GM12878 (cell line): ENCODE measurements at regions not wholly inside any gene's neighbourhood (a gene's known extent, or its start where the extent isn't known, plus 50 kb on each side); places are given as distances from the start of the nearest gene placed in this dataset.

Experiments used
- ATAC-seq: fragments of 200-7000 bp; cut with Tn5 transposase; 3 replicates; pipeline ENCODE4 v1.9.1; 2020; ENCODE audit warnings: mild to moderate bottlenecking, moderate library complexity
- BruUV-seq: library from RNA; stranded (reverse); fragments of 400-500 nt; replicated peaks from 2 replicates; lab custom pipeline; 2021; lab: Mats Ljungman, UMichigan
- CTCF ChIA-PET: fragments of 300-600 bp; sonication (Branson Sonifier 250); formaldehyde crosslinking; extraction: SDS; loops from one replicate; lab custom pipeline; 2021; ENCODE audit warnings: inconsistent platforms; lab: Yijun Ruan, JAX
- POLR2A ChIA-PET: fragments of 350-600 bp; formaldehyde crosslinking; extraction: SDS; loops from one replicate; lab custom pipeline; 2021; ENCODE audit warnings: inconsistent platforms; lab: Charles Lee
- RAD21 ChIA-PET: fragments of 300-600 bp; sonication (Branson Sonifier 250); formaldehyde crosslinking; loops from one replicate; lab custom pipeline; 2023; ENCODE audit warnings: antibody characterized with exemption; ENCODE audit not compliant: unreplicated experiment; lab: Charles Lee
- SMC1A ChIA-PET: fragments of 300-600 bp; sonication (Branson Sonifier 250); formaldehyde crosslinking; loops from one replicate; lab custom pipeline; 2023; ENCODE audit not compliant: unreplicated experiment, uncharacterized antibody; lab: Charles Lee
- DNase-seq: peaks from one replicate; pipeline ENCODE4 v3.0.0-alpha.2; 2011; ENCODE audit warnings: low read depth, low spot score
- FAIRE-seq: peaks from 3 replicates; lab custom pipeline; 2011; peaks lifted over from hg19 to GRCh38; lab: Jason Lieb, UNC
- H2AFZ ChIP-seq: 2 replicates; pipeline ENCODE4 v1.6.0; 2011; ENCODE audit warnings: low read depth, low read length, control low read depth; ENCODE audit not compliant: control insufficient read depth
- H3K27ac ChIP-seq: 2 replicates; pipeline ENCODE4 v1.5.1; 2011; ENCODE audit warnings: control low read depth; ENCODE audit not compliant: control insufficient read depth, insufficient read depth
- H3K27me3 ChIP-seq, 2 experiments: replicated peaks in 1 of 2; 2 replicates each; pipeline versions ENCODE4 v1.6.0 to v1.6.1; 2011; ENCODE audit warnings: low read length in 1 of 2; ENCODE audit not compliant: control insufficient read depth in 2 of 2, insufficient read depth in 2 of 2
- H3K36me3 ChIP-seq, 2 experiments: 2 replicates each; pipeline ENCODE4 v1.5.1; 2011; ENCODE audit warnings: low read length in 1 of 2; ENCODE audit not compliant: control insufficient read depth in 2 of 2, insufficient read depth in 2 of 2
- H3K4me1 ChIP-seq: 2 replicates; pipeline ENCODE4 v1.6.1; 2011; ENCODE audit warnings: mild to moderate bottlenecking, low read length, moderate library complexity, mixed read lengths; ENCODE audit not compliant: control insufficient read depth, insufficient read depth
- H3K4me2 ChIP-seq: 2 replicates; pipeline ENCODE4 v1.6.0; 2011; ENCODE audit warnings: control low read depth; ENCODE audit not compliant: control insufficient read depth, insufficient read depth
- H3K4me3 ChIP-seq: fragments of 200-600 bp; sonication (generic); 2 replicates; pipeline ENCODE4 v1.5.1; 2016
- H3K79me2 ChIP-seq: 2 replicates; pipeline ENCODE4 v1.6.0; 2011; ENCODE audit warnings: low read length; ENCODE audit not compliant: control insufficient read depth, insufficient read depth
- H3K9ac ChIP-seq: 2 replicates; pipeline ENCODE4 v1.8.0; 2011; ENCODE audit warnings: low read length, control low read depth, mixed read lengths; ENCODE audit not compliant: control insufficient read depth, insufficient read depth
- H3K9me3 ChIP-seq: replicated peaks from 3 replicates; pipeline ENCODE4 v1.5.1; 2011; ENCODE audit warnings: mild to moderate bottlenecking, low read length; ENCODE audit not compliant: control insufficient read depth, insufficient read depth
- H4K20me1 ChIP-seq: 2 replicates; pipeline ENCODE4 v1.6.0; 2011; ENCODE audit not compliant: control insufficient read depth, insufficient read depth
- ATF3 ChIP-seq: IDR thresholded peaks from 2 replicates; pipeline ENCODE4 v1.6.1; 2011; ENCODE audit warnings: low read depth, mild to moderate bottlenecking, low read length, moderate library complexity, borderline replicate concordance; ENCODE audit errors: extremely low read depth
- ATF7 ChIP-seq: fragments of 450-650 bp; IDR thresholded peaks from 2 replicates; pipeline ENCODE4 v1.6.1; 2016; ENCODE audit warnings: low read depth, mild to moderate bottlenecking
- CBFB ChIP-seq: IDR thresholded peaks from 2 replicates; pipeline ENCODE4 v1.6.1; 2016; ENCODE audit warnings: antibody characterized with exemption, low read depth
- CEBPB ChIP-seq, 2 experiments: fragments of 150-350 bp in 1 of 2; IDR thresholded peaks; 2 replicates each; pipeline ENCODE4 v1.6.1; 2012 to 2014; ENCODE audit warnings: low read depth in 2 of 2, low read length in 2 of 2, borderline replicate concordance in 1 of 2, inconsistent platforms in 1 of 2
- IKZF2 ChIP-seq, 2 experiments: fragments of 450-650 bp; IDR thresholded peaks; 2 replicates each; pipeline ENCODE4 v1.6.1; 2017; ENCODE audit warnings: mild to moderate bottlenecking in 2 of 2, moderate library complexity in 2 of 2
- JUND ChIP-seq: IDR thresholded peaks from 2 replicates; pipeline ENCODE4 v1.6.1; 2012; ENCODE audit warnings: low read depth, mild to moderate bottlenecking, low read length, improper control_type of control experiment, moderate library complexity
- PAX5 ChIP-seq: IDR thresholded peaks from 2 replicates; pipeline ENCODE4 v1.6.1; 2011; ENCODE audit warnings: low read depth, low read length, borderline replicate concordance
- PML ChIP-seq: IDR thresholded peaks from 2 replicates; pipeline ENCODE4 v1.6.1; 2012; ENCODE audit warnings: low read length, inconsistent platforms
- POLR2A ChIP-seq: IDR thresholded peaks from 2 replicates; pipeline ENCODE4 v1.6.1; 2011; ENCODE audit warnings: low read depth, mild to moderate bottlenecking, low read length
- PRDM15 ChIP-seq: fragments of 450-650 bp; formaldehyde crosslinking; IDR thresholded peaks from 2 replicates; pipeline ENCODE4 v1.4.0; 2020; ENCODE audit warnings: mild to moderate bottlenecking, moderate library complexity
- RBBP5 ChIP-seq: fragments of 200-600 bp; sonication (generic); conservative IDR thresholded peaks from 2 replicates; pipeline ENCODE4 v1.6.1; 2016
- STAT3 ChIP-seq: IDR thresholded peaks from 2 replicates; pipeline ENCODE4 v1.6.1; 2011; ENCODE audit warnings: low read depth, low read length, improper control_type of control experiment
- TCF7 ChIP-seq: IDR thresholded peaks from 2 replicates; pipeline ENCODE4 v1.6.1; 2014; ENCODE audit warnings: antibody characterized with exemption, borderline replicate concordance
- YBX1 ChIP-seq: fragments of 450-650 bp; IDR thresholded peaks from 2 replicates; pipeline ENCODE4 v1.6.1; 2016; ENCODE audit warnings: antibody characterized with exemption
- ZNF24 ChIP-seq: fragments of 450-650 bp; IDR thresholded peaks from 2 replicates; pipeline ENCODE4 v1.6.1; 2017; ENCODE audit warnings: antibody characterized with exemption, mild to moderate bottlenecking
- ZNF274 ChIP-seq: IDR thresholded peaks from one replicate; pipeline ENCODE4 v1.8.0; 2011; ENCODE audit not compliant: insufficient read length, insufficient read depth
- WGBS: methylation state at CpG from one replicate; pipeline ENCODE4 v1.1.6; 2016; ENCODE audit warnings: low lambda C conversion rate; ENCODE audit not compliant: insufficient replicate concordance, insufficient coverage; ENCODE audit errors: missing lambda C conversion rate; 5-methylcytosine and 5-hydroxymethylcytosine counted together
- in situ Hi-C: fragments of 300-500 bp; cut with MboI; formaldehyde crosslinking; loops from 9 replicates; pipeline ENCODE4 v1.14.3; 2018; ENCODE audit warnings: mixed read lengths
- intact Hi-C: fragments of 100-400 bp; cut with micrococcal nuclease; formaldehyde crosslinking; loops from one replicate; pipeline ENCODE4 v1.14.2; 2022; ENCODE audit not compliant: unreplicated experiment
- TF ChIP-seq, protein P1 (sequence below): fragments of 450-650 bp; IDR thresholded peaks from 2 replicates; pipeline ENCODE4 v1.6.1; 2014; ENCODE audit warnings: mild to moderate bottlenecking
- TF ChIP-seq, protein P2 (sequence below): IDR thresholded peaks from 2 replicates; pipeline ENCODE4 v1.6.1; 2011; ENCODE audit warnings: borderline replicate concordance, low read depth, mild to moderate bottlenecking, moderate library complexity, mixed read lengths, low read length; ENCODE audit not compliant: insufficient read depth; ENCODE audit errors: extremely low read length

DNA sequence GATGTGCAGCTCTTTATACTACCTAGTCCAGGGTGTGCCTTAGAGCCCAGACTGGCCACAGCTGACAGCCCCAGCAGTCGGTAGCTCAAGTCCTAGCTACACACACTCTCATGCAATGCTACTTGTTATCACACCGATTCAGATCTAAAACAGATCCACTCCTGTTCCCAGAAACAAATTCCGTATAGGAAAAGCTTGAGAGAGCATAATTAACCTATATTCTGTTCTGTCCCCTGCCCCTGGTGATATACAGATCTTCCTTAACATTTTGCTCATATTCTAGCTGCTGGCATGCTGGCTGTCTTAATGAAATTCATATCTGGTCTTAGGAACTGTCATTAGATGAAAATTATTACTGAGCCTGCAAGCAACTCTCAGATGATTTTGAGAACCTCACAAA is 204.3 kb downstream of the SOX2 start:
- POLR2A ChIA-PET, result no interaction called here
- SMC1A ChIA-PET, result interaction anchor here (1.7 kb wide), 1 partner anchor 24 kb away, joined by 3 read pairs; no protein-coding TSS in a partner anchor
- TF ChIP-seq, protein P1, sequence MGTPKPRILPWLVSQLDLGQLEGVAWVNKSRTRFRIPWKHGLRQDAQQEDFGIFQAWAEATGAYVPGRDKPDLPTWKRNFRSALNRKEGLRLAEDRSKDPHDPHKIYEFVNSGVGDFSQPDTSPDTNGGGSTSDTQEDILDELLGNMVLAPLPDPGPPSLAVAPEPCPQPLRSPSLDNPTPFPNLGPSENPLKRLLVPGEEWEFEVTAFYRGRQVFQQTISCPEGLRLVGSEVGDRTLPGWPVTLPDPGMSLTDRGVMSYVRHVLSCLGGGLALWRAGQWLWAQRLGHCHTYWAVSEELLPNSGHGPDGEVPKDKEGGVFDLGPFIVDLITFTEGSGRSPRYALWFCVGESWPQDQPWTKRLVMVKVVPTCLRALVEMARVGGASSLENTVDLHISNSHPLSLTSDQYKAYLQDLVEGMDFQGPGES, result no peak
- TF ChIP-seq JUND (no peak), TCF7 (no peak), CBFB (no peak), PML (no peak), CEBPB (IDR thresholded peaks at IDR 0.05; ENCODE audit: borderline replicate concordance in 1 of 2, low read depth in 2 of 2, low read length in 2 of 2) (no peak), YBX1 (no peak), ZNF24 (no peak), POLR2A (no peak), PAX5 (no peak), ATF3 (no peak), ATF7 (no peak), STAT3 (no peak), RBBP5 (no peak), ZNF274 (no peak), PRDM15 (CRISPR knock-in tag) (no peak), IKZF2 (IDR thresholded peaks at IDR 0.05) (no peak)
- TF ChIP-seq, protein P2, sequence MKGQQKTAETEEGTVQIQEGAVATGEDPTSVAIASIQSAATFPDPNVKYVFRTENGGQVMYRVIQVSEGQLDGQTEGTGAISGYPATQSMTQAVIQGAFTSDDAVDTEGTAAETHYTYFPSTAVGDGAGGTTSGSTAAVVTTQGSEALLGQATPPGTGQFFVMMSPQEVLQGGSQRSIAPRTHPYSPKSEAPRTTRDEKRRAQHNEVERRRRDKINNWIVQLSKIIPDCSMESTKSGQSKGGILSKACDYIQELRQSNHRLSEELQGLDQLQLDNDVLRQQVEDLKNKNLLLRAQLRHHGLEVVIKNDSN, result no peak
- Histone ChIP-seq H3K4me1 (peaks cover 8% of the 10 kb centered on the region; the same call in 1 of the 2 replicates), H3K36me3 (no peaks in the 10 kb centered on the region), H3K27ac (no peak overlapping the region), H3K4me3 (no peak overlapping the region), H3K79me2 (no peaks in the 10 kb centered on the region), H4K20me1 (no peaks in the 10 kb centered on the region), H3K27me3 (no peaks in the 10 kb centered on the region), H3K9ac (no peak overlapping the region), H2AFZ (no peak overlapping the region), H3K9me3 (no peaks in the 10 kb centered on the region), H3K4me2 (no peak overlapping the region)
- ATAC-seq (no peak), FAIRE-seq (no peak), DNase-seq (no peak)
- RAD21 ChIA-PET, result no interaction called here
- intact Hi-C loops (no loop called here), in situ Hi-C loops (no loop called here)
- 63% methylated on average over 3 of the region's 3 CpGs for WGBS
- CTCF ChIA-PET, result interaction anchor here (0.9 to 1.3 kb wide), 2 partner anchors 23 to 38 kb away, joined by 3 read pairs; no protein-coding TSS in a partner anchor
- no TSS peak for BruUV-seq
